ENCODE measurements at regions not wholly inside any gene's neighbourhood (a gene's known extent, or its start where the extent isn't known, plus 50 kb on each side); places are given as distances from the start of the nearest gene placed in this dataset.

GRCh38 chr14:83463500-83464098 lies 1929.9 kb upstream of the SEL1L start:
- TF ChIP-seq POLR2A (IDR thresholded peaks at IDR 0.05; ENCODE audit: low read depth, low read length), result no peak
- no peak for TF ChIP-seq PAX5 (IDR thresholded peaks at IDR 0.05; ENCODE audit: insufficient read depth, low read length, severe bottlenecking)
- TF ChIP-seq TAF1 (IDR thresholded peaks at IDR 0.05; ENCODE audit: low read depth, low read length), result no peak
- TF ChIP-seq POLR2AphosphoS5 (IDR thresholded peaks at IDR 0.05; ENCODE audit: low read depth, low read length), result no peak

Measured in GM12891 (cell line).